Islet of Langerhans (tissue), 1 donor: ENCODE measurements at regions not wholly inside any gene's neighbourhood (a gene's known extent, or its start where the extent isn't known, plus 50 kb on each side); places are given as distances from the start of the nearest gene placed in this dataset.
A peak's percentile ranks its signal among the peaks of the same experiment; 100 is the strongest.

Experiments used
- FAIRE-seq: peaks from one replicate; lab custom pipeline; 2011; peaks lifted over from hg19 to GRCh38; lab: Jason Lieb, UNC

- FAIRE-seq, result no peak
Measured at GRCh38 chr5:124644582-124644981, 101.9 kb downstream of the ZNF608 start.

GRCh38 chr5:124644138-124644537 is 102.3 kb downstream of the ZNF608 start:
- FAIRE-seq, result no peak

- no peak for FAIRE-seq
Measured at GRCh38 chr5:124643336-124643735, 103.1 kb downstream of the ZNF608 start.

GRCh38 chr5:124642151-124642550 is 104.3 kb downstream of the ZNF608 start:
- FAIRE-seq, result no peak

- peak; percentile 30 for FAIRE-seq
Measured at GRCh38 chr5:124641154-124641792, 105.2 kb downstream of the ZNF608 start.

- no peak for FAIRE-seq
Measured at GRCh38 chr5:124639095-124639665, 107.3 kb downstream of the ZNF608 start.

GRCh38 chr5:124637011-124637410 is 109.4 kb downstream of the ZNF608 start:
- FAIRE-seq, result no peak

GRCh38 chr5:124634741-124635323 is 111.6 kb downstream of the ZNF608 start:
- peak; percentile 70 for FAIRE-seq

- FAIRE-seq, result peak; percentile 27
Measured at GRCh38 chr5:124634228-124634739, 112.2 kb downstream of the ZNF608 start.

- FAIRE-seq, result no peak
Measured at GRCh38 chr5:124633209-124633608, 113.2 kb downstream of the ZNF608 start.

- FAIRE-seq, result no peak
Measured at GRCh38 chr5:124631874-124632550, 114.4 kb downstream of the ZNF608 start.

- FAIRE-seq, result no peak
Measured at GRCh38 chr5:124630767-124631704, 115.4 kb downstream of the ZNF608 start.

- FAIRE-seq, result no peak
Measured at GRCh38 chr5:124628721-124629596, 117.5 kb downstream of the ZNF608 start.

GRCh38 chr5:124627815-124628595 is 118.4 kb downstream of the ZNF608 start:
- FAIRE-seq, result no peak

GRCh38 chr5:124626053-124626452 is 120.4 kb downstream of the ZNF608 start:
- FAIRE-seq, result no peak

- FAIRE-seq, result no peak
Measured at GRCh38 chr5:124623265-124623664, 123.2 kb downstream of the ZNF608 start.

GRCh38 chr5:124622851-124623250 is 123.6 kb downstream of the ZNF608 start:
- FAIRE-seq, result no peak

GRCh38 chr5:124621279-124621678 is 125.2 kb downstream of the ZNF608 start:
- no peak for FAIRE-seq

GRCh38 chr5:124620743-124621142 is 125.7 kb downstream of the ZNF608 start:
- no peak for FAIRE-seq

- FAIRE-seq, result no peak
Measured at GRCh38 chr5:124619121-124619520, 127.3 kb downstream of the ZNF608 start.
